Nephron progenitor cell (in vitro differentiated cells): ENCODE measurements at regions not wholly inside any gene's neighbourhood (a gene's known extent, or its start where the extent isn't known, plus 50 kb on each side); places are given as distances from the start of the nearest gene placed in this dataset.

Experiments
- DNase-seq: peaks from one replicate; pipeline ENCODE4 v3.0.0; 2021
- H3K27ac Mint-ChIP-seq: 2 replicates; pipeline ENCODE4 v1.8.0; 2021; ENCODE audit warnings: mild to moderate bottlenecking, moderate library complexity, mixed read lengths
- H3K27me3 Mint-ChIP-seq: 2 replicates; pipeline ENCODE4 v1.8.0; 2021; ENCODE audit warnings: mild to moderate bottlenecking, low read depth, mixed read lengths; ENCODE audit not compliant: poor library complexity
- H3K36me3 Mint-ChIP-seq: 2 replicates; pipeline ENCODE4 v1.8.0; 2021; ENCODE audit warnings: low read depth, mixed read lengths
- H3K4me1 Mint-ChIP-seq: 2 replicates; pipeline ENCODE4 v1.8.0; 2021; ENCODE audit warnings: mixed read lengths
- H3K4me3 Mint-ChIP-seq: 2 replicates; pipeline ENCODE4 v1.8.0; 2021; ENCODE audit warnings: mild to moderate bottlenecking, moderate library complexity, mixed read lengths
- H3K9me3 Mint-ChIP-seq: 2 replicates; pipeline ENCODE4 v1.8.0; 2021; ENCODE audit warnings: mild to moderate bottlenecking, moderate library complexity, mixed read lengths
- CTCF ChIP-seq: fragments of 200-600 bp; sonication (generic); IDR thresholded peaks from 2 replicates; pipeline ENCODE4 v1.5.0; 2021; ENCODE audit warnings: antibody characterized with exemption

- Mint-ChIP-seq H3K27me3 (peaks cover 6% of the 10 kb centered on the region), H3K4me3 (no peak overlapping the region), H3K9me3 (peaks cover 3% of the 10 kb centered on the region), H3K36me3 (no peaks in the 10 kb centered on the region), H3K4me1 (peaks cover 94% of the 10 kb centered on the region), H3K27ac (peak overlapping the region; percentile 31)
- peak; percentile 29 for DNase-seq
- no peak for TF ChIP-seq CTCF
These were observed 224.9 kb downstream of the INSIG2 start for GRCh38 chr2:118312969-118313756.

- Mint-ChIP-seq H3K27ac (peak overlapping the region; percentile 93), H3K27me3 (peaks cover 3% of the 10 kb centered on the region), H3K4me1 (peaks cover 93% of the 10 kb centered on the region), H3K36me3 (no peaks in the 10 kb centered on the region), H3K4me3 (peak overlapping the region; percentile 76), H3K9me3 (peaks cover 3% of the 10 kb centered on the region)
- no peak for TF ChIP-seq CTCF
- DNase-seq = no peak
These were observed 222.6 kb downstream of the INSIG2 start for GRCh38 chr2:118310681-118311429.

GRCh38 chr2:118309946-118310680, 221.8 kb downstream of the INSIG2 start:
- TF ChIP-seq CTCF = no peak
- Mint-ChIP-seq H3K9me3 (peaks cover 3% of the 10 kb centered on the region), H3K4me1 (peaks cover 90% of the 10 kb centered on the region), H3K27me3 (peaks cover 3% of the 10 kb centered on the region), H3K36me3 (no peaks in the 10 kb centered on the region), H3K27ac (peak overlapping the region; percentile 93), H3K4me3 (peak overlapping the region; percentile 76)
- peak; percentile 37 for DNase-seq

- H3K9me3 Mint-ChIP-seq = peaks cover 3% of the 10 kb centered on the region
- no peak for DNase-seq
- no peak overlapping the region for H3K27ac Mint-ChIP-seq
- H3K27me3 Mint-ChIP-seq = peaks cover 3% of the 10 kb centered on the region
- H3K4me3 Mint-ChIP-seq = peak overlapping the region; percentile 76
- H3K36me3 Mint-ChIP-seq = no peaks in the 10 kb centered on the region
- peaks cover 83% of the 10 kb centered on the region for H3K4me1 Mint-ChIP-seq
- TF ChIP-seq CTCF = no peak
These were observed 221.1 kb downstream of the INSIG2 start for GRCh38 chr2:118309257-118309945.

- Mint-ChIP-seq H3K9me3 (peaks cover 3% of the 10 kb centered on the region), H3K27me3 (peaks cover 3% of the 10 kb centered on the region), H3K4me1 (peaks cover 67% of the 10 kb centered on the region), H3K27ac (no peak overlapping the region), H3K36me3 (no peaks in the 10 kb centered on the region), H3K4me3 (no peak overlapping the region)
- DNase-seq = no peak
- TF ChIP-seq CTCF = no peak
These were observed 219.6 kb downstream of the INSIG2 start for GRCh38 chr2:118307864-118308263.
